ENCODE measurements at regions not wholly inside any gene's neighbourhood (a gene's known extent, or its start where the extent isn't known, plus 50 kb on each side); places are given as distances from the start of the nearest gene placed in this dataset.
"Not testable (repeated sequence)": the region's sequence is repeated elsewhere in the genome, so short reads cannot be mapped to it uniquely, and the experiment has no call there.

DNA sequence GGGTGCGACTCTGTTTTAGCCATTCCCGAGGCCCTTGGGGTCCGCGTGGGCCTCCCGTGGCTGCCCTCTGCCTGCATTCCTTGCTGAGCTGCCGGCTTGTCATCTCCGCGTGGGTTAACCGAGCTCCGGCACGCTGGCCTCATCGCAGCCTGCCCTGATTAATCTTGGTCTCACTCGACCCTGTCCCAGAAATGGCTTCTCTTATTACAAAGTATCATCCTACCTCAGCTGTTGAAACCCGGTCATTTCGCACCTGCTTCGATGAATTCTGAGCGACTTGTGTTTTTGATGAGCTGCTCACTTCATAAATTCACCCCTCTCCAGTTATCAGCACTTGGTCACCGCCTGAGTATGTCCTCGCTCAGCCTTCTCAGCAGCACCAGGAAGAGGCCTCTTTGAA, 123.5 kb upstream of the EGFLAM start:
- no peaks in the 10 kb centered on the region for H3K9me2 ChIP-seq (ENCODE audit: insufficient read depth)
- H3K27me3 ChIP-seq (ENCODE audit: insufficient read depth, low read length): peaks cover 58% of the 10 kb centered on the region
- H4K20me1 ChIP-seq (ENCODE audit: insufficient read depth): no peaks in the 10 kb centered on the region
- RAD21 ChIA-PET (ENCODE audit: low non-redundant PET in 1 of 2, low total read pairs in 2 of 2, uncharacterized antibody in 2 of 2, unreplicated experiment in 2 of 2): no interaction called here
- no peaks in the 10 kb centered on the region for H3K79me2 ChIP-seq (ENCODE audit: insufficient read depth, low read length)
- no peak overlapping the region for H2AFZ ChIP-seq (ENCODE audit: low read depth, low read length, poor library complexity, severe bottlenecking)
- H3K9ac ChIP-seq (ENCODE audit: low read length): no peak overlapping the region
- no peaks in the 10 kb centered on the region for H3K36me3 ChIP-seq (ENCODE audit: control insufficient read depth in 1 of 2, insufficient read depth in 2 of 2, low read length in 2 of 2)
- no peak for ATAC-seq
- H3K4me3 ChIP-seq (replicated peaks in 1 of 2; ENCODE audit: low read depth in 1 of 2, low read length in 2 of 2): no peak overlapping the region
- H3K4me1 ChIP-seq (ENCODE audit: control insufficient read depth in 1 of 2, insufficient read depth in 2 of 2, low read length in 2 of 2): no peaks in the 10 kb centered on the region
- intact Hi-C loops (cut with micrococcal nuclease): no loop called here
- no peak for DNase-seq (ENCODE audit: low read depth, low spot score)
- BruUV-seq (replicated peaks): no TSS peak
- no peak for TF ChIP-seq EZH2phosphoT487 (IDR thresholded peaks at IDR 0.05; ENCODE audit: borderline replicate concordance)
- no peak for TF ChIP-seq SIN3A (IDR thresholded peaks at IDR 0.05; ENCODE audit: low read depth)
- no peak for TF ChIP-seq ZNF274 (IDR thresholded peaks at IDR 0.05; ENCODE audit: low read depth, low read length)
- TF ChIP-seq RAD21 (IDR thresholded peaks at IDR 0.05; ENCODE audit: low read depth): no peak
- TF ChIP-seq EZH2 (IDR thresholded peaks at IDR 0.05): no peak
- TF ChIP-seq POLR2AphosphoS5 (IDR thresholded peaks at IDR 0.05; ENCODE audit: low read depth, low read length): no peak
- no peak for TF ChIP-seq TCF7L2 (IDR thresholded peaks at IDR 0.05; ENCODE audit: borderline replicate concordance, extremely low read depth, insufficient read depth, insufficient read length)
- TF ChIP-seq YY1 (IDR thresholded peaks at IDR 0.05; ENCODE audit: extremely low read depth, insufficient replicate concordance, low read depth, low read length): no peak
- POLR2A ChIA-PET: no interaction called here
- H3K27ac ChIP-seq (ENCODE audit: low read depth, low read length): no peak overlapping the region
- no peak overlapping the region for H3K4me2 ChIP-seq (ENCODE audit: low read length)
- H3K9me3 ChIP-seq (ENCODE audit: control insufficient read depth in 1 of 2, insufficient read depth in 1 of 2, low read depth in 1 of 2, low read length in 2 of 2): no peaks in the 10 kb centered on the region
- CTCF ChIA-PET: no interaction called here

GRCh38 chr5:38134294-38134693, 124.1 kb upstream of the EGFLAM start:
- H3K9me3 ChIP-seq (ENCODE audit: control insufficient read depth in 1 of 2, insufficient read depth in 1 of 2, low read depth in 1 of 2, low read length in 2 of 2); H3K9ac ChIP-seq (ENCODE audit: low read length); H3K27ac ChIP-seq (ENCODE audit: low read depth, low read length); BruUV-seq (replicated peaks); H3K4me1 ChIP-seq (ENCODE audit: control insufficient read depth in 1 of 2, insufficient read depth in 2 of 2, low read length in 2 of 2); H2AFZ ChIP-seq (ENCODE audit: low read depth, low read length, poor library complexity, severe bottlenecking); RAD21 ChIA-PET (ENCODE audit: low non-redundant PET in 1 of 2, low total read pairs in 2 of 2, uncharacterized antibody in 2 of 2, unreplicated experiment in 2 of 2); H4K20me1 ChIP-seq (ENCODE audit: insufficient read depth); H3K9me2 ChIP-seq (ENCODE audit: insufficient read depth); POLR2A ChIA-PET; H3K4me2 ChIP-seq (ENCODE audit: low read length); H3K79me2 ChIP-seq (ENCODE audit: insufficient read depth, low read length); H3K36me3 ChIP-seq (ENCODE audit: control insufficient read depth in 1 of 2, insufficient read depth in 2 of 2, low read length in 2 of 2); CTCF ChIA-PET; intact Hi-C loops (cut with micrococcal nuclease); H3K4me3 ChIP-seq (replicated peaks in 1 of 2; ENCODE audit: low read depth in 1 of 2, low read length in 2 of 2); ATAC-seq; DNase-seq (ENCODE audit: low read depth, low spot score): not testable (repeated sequence)
- H3K27me3 ChIP-seq (ENCODE audit: insufficient read depth, low read length): peaks cover 61% of the 10 kb centered on the region
